Muscle of leg (tissue), 3 donors: ENCODE measurements at regions not wholly inside any gene's neighbourhood (a gene's known extent, or its start where the extent isn't known, plus 50 kb on each side); places are given as distances from the start of the nearest gene placed in this dataset.

Experiments
- DNase-seq: peaks from one replicate; pipeline ENCODE4 v3.0.0; 2013
- H3K27ac ChIP-seq: one replicate; pipeline ENCODE4 v1.5.1; 2013; ENCODE audit warnings: mild to moderate bottlenecking, low read length, control low read depth
- H3K27me3 ChIP-seq: one replicate; pipeline ENCODE4 v1.6.1; 2013; ENCODE audit warnings: low read length; ENCODE audit not compliant: control insufficient read depth, insufficient read depth
- H3K36me3 ChIP-seq: one replicate; pipeline ENCODE4 v1.6.1; 2013; ENCODE audit warnings: low read length; ENCODE audit not compliant: control insufficient read depth, insufficient read depth
- H3K4me1 ChIP-seq: one replicate; pipeline ENCODE4 v1.6.1; 2013; ENCODE audit warnings: low read length; ENCODE audit not compliant: control insufficient read depth, insufficient read depth
- H3K4me3 ChIP-seq: one replicate; pipeline ENCODE4 v1.5.1; 2013; ENCODE audit warnings: low read length, control low read depth
- H3K9me3 ChIP-seq: replicated peaks from 2 replicates; pipeline ENCODE4 v1.6.1; 2013; ENCODE audit warnings: low read depth, low read length; ENCODE audit not compliant: control insufficient read depth
- WGBS: methylation state at CpG from one replicate; pipeline ENCODE4 v1.1.5; 2013; ENCODE audit warnings: missing lambda C conversion rate; ENCODE audit not compliant: insufficient coverage; 5-methylcytosine and 5-hydroxymethylcytosine counted together

DNA sequence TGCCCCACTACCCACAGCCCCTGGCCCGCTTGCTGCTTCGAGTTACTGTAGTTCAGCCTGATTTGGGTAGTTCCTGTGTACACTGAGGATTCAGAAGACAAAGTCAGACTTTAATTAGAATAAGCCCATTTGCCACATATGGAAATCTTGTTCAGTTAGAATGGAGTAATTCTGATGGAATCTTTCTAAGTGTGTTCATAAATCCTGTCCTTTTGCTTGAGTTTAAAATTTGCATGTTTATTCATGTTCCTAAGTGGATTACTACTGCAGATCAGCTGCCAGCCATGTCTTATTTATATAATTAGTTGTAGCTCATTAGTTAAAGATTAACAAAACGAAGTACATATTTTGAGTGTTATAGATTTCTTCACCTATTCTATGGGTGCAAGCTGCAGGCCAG lies 504.5 kb downstream of the PCNX1 start:
- no peaks in the 10 kb centered on the region for H3K9me3 ChIP-seq
- no peaks in the 10 kb centered on the region for H3K27me3 ChIP-seq
- H3K4me1 ChIP-seq = peaks cover 4% of the 10 kb centered on the region
- no peak overlapping the region for H3K27ac ChIP-seq
- no peak overlapping the region for H3K4me3 ChIP-seq
- H3K36me3 ChIP-seq = no peaks in the 10 kb centered on the region
- no CpG with 5 or more reads among the region's 3 CpGs for WGBS
- DNase-seq = no peak

DNA sequence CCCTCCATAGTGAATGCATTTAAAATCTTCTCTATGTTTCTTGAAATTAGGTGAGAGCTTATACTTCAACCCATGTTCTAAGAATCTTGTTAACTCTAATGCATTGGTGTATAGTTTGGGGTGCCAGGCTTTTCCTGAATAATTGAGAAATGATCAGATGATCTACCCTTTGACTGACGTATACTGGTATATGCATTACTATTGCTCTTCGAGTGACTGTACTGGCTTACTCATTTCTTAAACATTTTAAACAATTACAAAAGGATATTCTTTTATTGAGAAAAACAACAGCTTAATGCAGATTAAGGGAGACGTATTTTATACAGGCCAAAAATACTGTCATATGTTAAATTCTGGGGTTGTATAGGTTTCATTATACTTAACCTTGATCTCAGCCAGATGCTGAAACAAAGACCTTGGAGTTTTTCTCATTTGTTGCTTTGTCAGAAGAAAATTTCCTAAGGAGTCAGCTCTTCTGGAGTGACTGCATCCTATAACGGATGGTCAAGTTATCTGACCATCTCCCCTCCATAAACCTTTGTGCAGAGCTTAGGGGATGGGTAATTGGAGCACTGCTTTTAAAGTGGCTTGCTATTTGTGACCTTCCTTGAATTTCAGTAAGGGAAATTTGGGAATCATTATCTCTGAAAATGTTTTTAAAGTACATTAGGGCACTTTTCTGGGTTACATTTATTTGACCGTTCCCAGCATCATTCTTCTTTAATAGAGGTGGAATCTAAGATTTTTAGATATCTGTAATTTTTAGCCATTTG lies 507.6 kb downstream of the PCNX1 start:
- Histone ChIP-seq H3K27me3 (no peaks in the 10 kb centered on the region), H3K4me1 (no peaks in the 10 kb centered on the region), H3K9me3 (no peaks in the 10 kb centered on the region), H3K36me3 (no peaks in the 10 kb centered on the region), H3K4me3 (no peak overlapping the region), H3K27ac (no peak overlapping the region)
- no peak for DNase-seq
- WGBS = no CpG with 5 or more reads among the region's 5 CpGs

DNA sequence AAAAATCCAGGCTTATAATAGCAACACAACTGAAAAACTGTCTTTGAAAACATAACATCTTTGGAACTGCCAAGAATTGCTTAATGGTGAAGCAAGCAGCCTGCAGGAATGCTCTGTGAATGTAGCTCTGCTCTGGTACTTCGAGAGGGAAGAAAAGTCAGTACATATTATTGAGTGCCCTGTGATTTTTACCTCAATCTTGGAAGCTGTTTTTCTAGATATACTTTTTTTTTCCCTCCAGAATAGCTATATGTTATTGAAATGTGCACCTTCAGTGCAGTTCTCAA lies 508.1 kb downstream of the PCNX1 start:
- no CpG with 5 or more reads among the region's 1 CpG for WGBS
- Histone ChIP-seq H3K27ac (no peak overlapping the region), H3K4me1 (no peaks in the 10 kb centered on the region), H3K9me3 (no peaks in the 10 kb centered on the region), H3K4me3 (no peak overlapping the region), H3K36me3 (no peaks in the 10 kb centered on the region), H3K27me3 (no peaks in the 10 kb centered on the region)
- DNase-seq = peak; percentile 70

DNA sequence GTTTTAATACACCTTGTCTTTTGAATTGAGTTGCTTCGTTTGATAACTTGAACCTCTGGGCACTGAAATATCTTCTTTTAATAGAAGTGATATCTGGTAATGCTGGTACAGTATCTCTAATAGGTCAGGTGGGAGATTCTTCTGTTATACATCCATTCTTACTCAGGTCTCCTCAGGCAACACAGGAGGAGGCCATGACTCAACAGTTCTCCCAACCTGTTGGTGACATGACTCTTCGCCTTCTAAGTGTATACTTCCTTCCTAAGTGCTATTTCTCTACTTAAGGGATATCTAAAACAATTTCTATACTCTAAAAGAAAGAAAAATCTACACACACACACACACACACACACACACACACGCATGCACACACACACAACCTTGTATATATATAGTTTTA lies 509.1 kb downstream of the PCNX1 start:
- H3K4me3 ChIP-seq = no peak overlapping the region
- H3K9me3 ChIP-seq = no peaks in the 10 kb centered on the region
- no peak for DNase-seq
- H3K27me3 ChIP-seq = no peaks in the 10 kb centered on the region
- H3K36me3 ChIP-seq = no peaks in the 10 kb centered on the region
- no peak overlapping the region for H3K27ac ChIP-seq
- no CpG with 5 or more reads among the region's 3 CpGs for whole genome bisulfite sequencing
- no peaks in the 10 kb centered on the region for H3K4me1 ChIP-seq

DNA sequence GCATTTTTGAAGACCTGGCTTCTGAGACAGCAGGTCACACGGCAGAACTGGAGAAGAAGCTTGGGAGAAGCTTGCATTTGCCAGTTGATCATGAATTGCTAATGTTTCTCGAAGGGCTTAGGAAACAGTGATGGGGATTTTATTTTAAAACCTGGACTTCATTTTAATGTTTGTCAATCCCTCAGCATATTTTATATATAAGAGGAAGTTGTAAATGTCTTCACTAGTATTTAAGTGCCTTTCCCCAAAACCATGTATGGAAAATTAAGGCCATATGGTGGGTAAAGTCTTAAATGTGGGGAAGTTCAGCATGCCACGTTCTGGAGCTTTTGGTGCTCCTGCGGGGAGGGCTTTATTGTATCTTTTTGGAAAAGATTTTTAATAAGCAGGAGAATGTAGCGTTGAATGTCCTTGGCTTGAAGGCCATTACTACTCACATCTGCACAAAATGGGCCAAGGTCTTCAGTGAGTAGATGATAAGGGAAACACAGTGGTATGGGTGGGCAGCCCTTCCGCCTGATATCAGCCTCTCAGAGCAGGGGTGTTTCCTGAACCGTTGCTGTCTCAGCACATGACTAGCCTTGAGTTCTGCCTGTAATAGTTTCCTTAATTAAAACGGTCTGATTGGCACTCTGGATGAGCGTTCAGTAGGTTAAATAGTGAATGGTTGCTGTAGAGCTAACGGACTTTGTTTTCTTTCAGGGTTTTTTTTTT lies 511.4 kb downstream of the PCNX1 start:
- no peak overlapping the region for H3K4me3 ChIP-seq
- H3K9me3 ChIP-seq = no peaks in the 10 kb centered on the region
- H3K27me3 ChIP-seq = no peaks in the 10 kb centered on the region
- no peak for DNase-seq
- no peaks in the 10 kb centered on the region for H3K4me1 ChIP-seq
- H3K36me3 ChIP-seq = no peaks in the 10 kb centered on the region
- 60% methylated on average over 3 of the region's 10 CpGs for WGBS
- H3K27ac ChIP-seq = no peak overlapping the region

DNA sequence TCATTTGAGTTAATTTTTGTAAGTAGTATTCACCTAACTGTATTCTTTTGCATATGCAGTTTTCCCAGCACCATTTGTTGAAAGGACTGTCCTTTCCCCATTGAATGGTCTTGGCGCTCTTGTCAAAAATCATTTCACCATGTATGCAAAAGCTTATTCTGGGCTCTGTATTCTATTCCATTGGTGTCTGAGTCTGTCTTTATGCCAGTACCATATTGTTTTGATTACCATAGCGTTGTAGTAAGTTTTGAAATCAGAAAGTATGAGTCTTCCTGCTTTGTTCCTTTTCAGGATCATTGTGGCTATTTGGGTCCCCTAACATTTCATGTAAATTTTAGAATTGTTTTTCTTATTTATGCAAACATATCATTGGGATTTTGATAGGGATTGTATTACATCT lies 508.7 kb upstream of the RGS6 start:
- Histone ChIP-seq H3K9me3 (peaks cover 2% of the 10 kb centered on the region), H3K36me3 (no peaks in the 10 kb centered on the region), H3K4me3 (no peak overlapping the region), H3K27ac (no peak overlapping the region), H3K27me3 (no peaks in the 10 kb centered on the region), H3K4me1 (no peaks in the 10 kb centered on the region)
- no CpG with 5 or more reads among the region's 2 CpGs for WGBS
- DNase-seq = no peak

DNA sequence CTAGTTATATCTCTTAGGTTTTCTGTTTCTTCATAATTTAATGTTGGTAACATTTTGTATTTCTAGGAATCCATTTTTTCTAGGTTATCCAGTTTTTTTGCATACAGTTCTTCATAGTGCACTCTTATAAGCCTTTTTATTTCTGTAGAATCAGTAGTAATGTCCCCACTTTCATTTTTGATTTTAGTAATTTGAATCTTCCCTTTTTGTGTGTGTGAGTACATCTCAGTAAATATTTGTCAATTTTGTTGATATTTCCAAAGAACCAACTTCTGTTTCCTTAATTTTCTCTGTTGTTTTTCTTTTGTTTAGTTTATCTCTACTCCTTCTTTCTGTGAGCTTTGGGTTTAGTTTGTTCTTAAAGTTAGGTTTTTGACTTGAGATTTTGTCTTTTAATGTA lies 507.3 kb upstream of the RGS6 start:
- Histone ChIP-seq H3K27ac (no peak overlapping the region), H3K27me3 (no peaks in the 10 kb centered on the region), H3K4me3 (no peak overlapping the region), H3K36me3 (no peaks in the 10 kb centered on the region), H3K9me3 (peaks cover 2% of the 10 kb centered on the region), H3K4me1 (no peaks in the 10 kb centered on the region)
- no peak for DNase-seq

DNA sequence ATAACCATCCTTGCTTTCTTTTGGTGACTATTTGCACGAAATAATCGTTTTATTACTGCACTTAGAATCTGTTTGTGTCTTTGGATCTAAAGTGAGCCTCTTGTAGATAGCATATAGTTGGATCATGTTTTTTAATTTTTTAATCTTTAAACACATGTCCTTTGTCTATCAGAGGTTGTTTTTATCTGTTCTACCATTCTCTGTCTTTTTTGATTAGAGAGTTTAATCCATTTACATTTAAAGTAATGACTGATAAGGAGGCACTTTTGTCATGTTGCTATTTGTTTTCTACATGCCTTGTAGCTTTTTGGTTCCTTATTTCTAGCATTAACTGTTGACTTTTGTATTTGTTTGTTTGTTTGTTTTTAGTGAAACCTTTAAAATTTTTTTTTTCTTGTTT lies 506.2 kb upstream of the RGS6 start:
- Histone ChIP-seq H3K27me3 (no peaks in the 10 kb centered on the region), H3K9me3 (peaks cover 2% of the 10 kb centered on the region), H3K4me3 (no peak overlapping the region), H3K4me1 (no peaks in the 10 kb centered on the region), H3K36me3 (no peaks in the 10 kb centered on the region), H3K27ac (no peak overlapping the region)
- DNase-seq = no peak
- WGBS = no CpG with 5 or more reads among the region's 2 CpGs

DNA sequence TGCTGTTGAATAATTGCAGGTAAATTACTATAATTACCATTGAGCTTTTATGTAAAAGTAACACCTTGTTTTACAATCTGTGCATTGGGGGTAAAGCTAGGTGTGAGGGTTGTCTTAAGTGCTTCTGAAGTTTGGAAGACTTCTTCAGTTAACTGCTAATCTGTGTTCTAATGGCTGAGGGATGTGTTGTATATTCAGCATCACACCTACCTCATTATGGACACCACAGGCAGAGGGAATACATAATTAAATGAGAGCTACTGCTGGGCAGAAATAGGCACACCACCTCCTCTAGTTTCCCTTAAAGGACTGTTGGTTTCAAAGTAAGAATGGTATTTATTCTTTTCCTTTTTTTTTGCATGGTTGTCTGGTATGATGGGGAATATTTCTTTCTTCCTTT lies 502.3 kb upstream of the RGS6 start:
- no peaks in the 10 kb centered on the region for H3K27me3 ChIP-seq
- no peaks in the 10 kb centered on the region for H3K4me1 ChIP-seq
- H3K27ac ChIP-seq = no peak overlapping the region
- peaks cover 2% of the 10 kb centered on the region for H3K9me3 ChIP-seq
- no peaks in the 10 kb centered on the region for H3K36me3 ChIP-seq
- H3K4me3 ChIP-seq = no peak overlapping the region
- no peak for DNase-seq

DNA sequence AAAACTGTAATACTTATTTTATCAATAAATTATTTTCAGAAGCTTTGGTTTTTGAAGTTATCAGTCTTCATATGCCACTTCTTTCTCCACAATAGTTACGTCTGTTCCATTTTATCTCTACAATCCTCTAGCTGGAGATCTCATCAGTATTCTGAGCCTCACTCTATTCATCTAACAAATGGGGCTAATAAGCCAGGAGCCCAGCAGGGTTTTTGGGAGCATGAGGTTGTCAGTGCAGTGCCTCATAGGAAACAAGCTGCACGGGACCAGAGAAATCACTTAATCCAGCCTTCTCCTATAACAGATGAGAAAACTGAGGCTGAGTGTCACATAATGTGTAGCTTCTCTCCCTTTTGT lies 501.9 kb upstream of the RGS6 start:
- 40% methylated on average over 1 of the region's 2 CpGs for WGBS
- no peak for DNase-seq
- Histone ChIP-seq H3K36me3 (no peaks in the 10 kb centered on the region), H3K4me1 (no peaks in the 10 kb centered on the region), H3K9me3 (peaks cover 2% of the 10 kb centered on the region), H3K27me3 (no peaks in the 10 kb centered on the region), H3K27ac (no peak overlapping the region), H3K4me3 (no peak overlapping the region)
